HUES64 (cell line): ENCODE measurements at regions not wholly inside any gene's neighbourhood (a gene's known extent, or its start where the extent isn't known, plus 50 kb on each side); places are given as distances from the start of the nearest gene placed in this dataset.

Experiments used
- H3K27ac ChIP-seq: 2 replicates; pipeline ENCODE4 v1.7.0; 2013; ENCODE audit warnings: low read depth, low read length, inconsistent platforms
- H3K27me3 ChIP-seq: 2 replicates; pipeline ENCODE4 v1.6.1; 2013; ENCODE audit warnings: mild to moderate bottlenecking, low read length; ENCODE audit not compliant: insufficient read depth
- H3K36me3 ChIP-seq: 2 replicates; pipeline ENCODE4 v1.6.1; 2013; ENCODE audit warnings: mild to moderate bottlenecking, low read length; ENCODE audit not compliant: insufficient read depth
- H3K4me1 ChIP-seq: 2 replicates; pipeline ENCODE4 v1.6.1; 2013; ENCODE audit warnings: mild to moderate bottlenecking, low read length, moderate library complexity; ENCODE audit not compliant: insufficient read depth
- H3K4me3 ChIP-seq: 2 replicates; pipeline ENCODE4 v1.5.1; 2013; ENCODE audit warnings: mild to moderate bottlenecking, low read length, moderate library complexity
- H3K9ac ChIP-seq: 2 replicates; pipeline ENCODE4 v1.6.1; 2013; ENCODE audit warnings: mild to moderate bottlenecking, low read depth, low read length
- H3K9me3 ChIP-seq: 2 replicates; pipeline ENCODE4 v1.6.1; 2013; ENCODE audit warnings: low read depth, low read length; ENCODE audit not compliant: insufficient read depth
- WGBS: fragments of 150-250, 120-280 bp; methylation state at CpG from one replicate; pipeline ENCODE4 v1.1.7; 2013; ENCODE audit warnings: missing lambda C conversion rate; 5-methylcytosine and 5-hydroxymethylcytosine counted together

DNA sequence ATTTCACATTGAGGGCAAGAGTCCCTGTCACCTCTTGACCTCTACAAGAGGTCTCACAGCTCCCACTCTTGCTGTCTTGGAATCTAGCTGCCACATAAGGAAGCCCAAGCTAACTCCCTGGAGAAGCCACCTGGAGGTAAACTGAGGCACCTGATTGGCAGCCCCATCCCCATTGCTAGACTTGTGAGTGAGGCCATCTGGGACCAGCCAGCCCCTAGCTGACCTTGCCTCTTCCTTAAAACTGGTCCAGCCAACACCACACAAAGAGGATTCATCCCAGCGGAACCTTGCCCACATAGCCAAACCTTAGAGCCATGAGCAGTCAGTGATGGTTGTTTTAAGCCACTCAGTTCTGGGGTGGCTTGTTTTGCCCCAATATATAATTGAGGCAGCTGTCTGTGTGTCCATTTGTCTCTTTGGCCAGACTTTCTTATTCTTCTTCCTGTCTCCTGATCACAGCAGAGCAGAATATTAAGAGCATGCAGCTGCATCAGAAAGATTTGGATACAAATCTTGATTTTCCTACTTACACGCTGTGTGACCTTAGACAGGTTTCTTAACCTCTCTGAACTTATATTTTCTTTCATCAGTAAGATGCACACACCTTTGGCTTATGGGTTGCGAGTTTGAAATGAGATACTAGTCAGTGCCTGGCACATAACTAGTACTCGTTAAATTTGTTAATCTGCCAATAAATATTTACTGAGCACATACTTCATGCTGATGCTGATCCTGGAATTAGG is 74.3 kb upstream of the TP53I11 start:
- H3K27ac ChIP-seq, result no peak overlapping the region
- H3K4me1 ChIP-seq, result peaks cover 17% of the 10 kb centered on the region
- H3K9ac ChIP-seq, result no peak overlapping the region
- WGBS, result 96% methylated on average over 4 of the region's 4 CpGs
- no peaks in the 10 kb centered on the region for H3K36me3 ChIP-seq
- no peak overlapping the region for H3K4me3 ChIP-seq
- H3K9me3 ChIP-seq, result no peaks in the 10 kb centered on the region
- H3K27me3 ChIP-seq, result no peaks in the 10 kb centered on the region

DNA sequence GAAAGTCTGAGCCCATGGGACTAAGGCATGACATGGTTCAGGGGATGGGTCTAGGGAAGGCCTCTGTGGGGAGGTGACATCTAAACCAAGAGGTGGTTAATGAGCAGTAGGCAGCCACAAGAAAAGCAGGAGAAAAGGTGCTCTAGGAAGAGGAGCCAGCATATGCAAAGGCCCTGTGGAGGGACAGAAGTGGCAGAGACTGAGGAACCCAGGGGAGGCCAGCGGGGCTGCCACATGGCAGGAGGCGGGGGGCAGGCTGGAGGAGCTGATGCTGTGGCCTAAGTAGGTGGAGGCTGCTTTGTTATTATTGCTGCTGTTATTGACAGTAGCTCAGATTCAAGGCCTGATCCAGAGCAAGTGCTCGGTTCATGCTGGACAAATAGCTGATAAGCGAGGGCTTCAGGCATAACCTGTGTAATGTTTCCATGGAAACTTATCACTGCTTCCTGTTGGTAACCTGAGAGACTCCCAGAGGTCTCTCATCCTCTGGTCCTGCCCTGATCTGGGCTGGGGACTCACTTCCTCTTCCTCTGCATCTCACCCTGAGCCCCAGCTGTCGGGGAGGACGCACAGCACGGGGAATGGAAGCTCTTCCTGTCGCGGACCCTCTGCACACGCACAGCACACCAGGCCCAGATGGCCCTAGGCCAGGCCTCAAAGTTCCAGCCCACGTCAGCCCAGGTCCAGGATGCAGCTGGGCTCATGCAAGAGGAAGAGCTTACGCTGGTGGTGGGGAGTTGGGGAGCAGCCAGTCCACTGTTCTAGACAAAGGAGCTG is 75.2 kb upstream of the TP53I11 start:
- Histone ChIP-seq H3K27ac (no peak overlapping the region), H3K9ac (no peak overlapping the region)
- 85% methylated on average over 12 of the region's 12 CpGs for WGBS

DNA sequence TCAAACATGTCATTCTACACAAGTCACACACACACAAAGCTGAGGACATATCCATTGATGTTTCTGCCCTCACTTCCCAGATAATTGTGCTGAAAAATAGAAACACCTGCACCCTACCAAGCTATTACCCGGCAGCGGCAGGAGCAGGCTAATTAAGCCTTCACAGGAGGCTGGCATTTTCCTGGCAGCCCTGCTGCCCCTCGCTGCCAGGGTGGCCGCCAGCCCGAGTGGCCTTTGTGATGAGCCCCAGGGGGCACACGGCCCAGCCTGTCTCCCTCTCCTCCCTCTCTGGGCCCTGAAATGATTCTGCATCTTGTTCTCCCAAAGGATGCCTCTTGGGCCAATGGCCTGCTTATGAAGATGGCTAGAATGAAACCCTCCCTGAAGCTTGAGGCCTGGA is 76.2 kb upstream of the TP53I11 start:
- WGBS, result 87% methylated on average over 6 of the region's 6 CpGs
- H3K9me3 ChIP-seq, result no peaks in the 10 kb centered on the region
- no peak overlapping the region for H3K4me3 ChIP-seq
- H3K9ac ChIP-seq, result no peak overlapping the region
- H3K27me3 ChIP-seq, result no peaks in the 10 kb centered on the region
- H3K4me1 ChIP-seq, result peaks cover 6% of the 10 kb centered on the region
- H3K27ac ChIP-seq, result no peak overlapping the region
- no peaks in the 10 kb centered on the region for H3K36me3 ChIP-seq

More for the DNA sequence above, 75.2 kb upstream of the TP53I11 start:
- Histone ChIP-seq H3K9me3 (no peaks in the 10 kb centered on the region), H3K4me1 (peaks cover 15% of the 10 kb centered on the region), H3K27me3 (no peaks in the 10 kb centered on the region), H3K36me3 (no peaks in the 10 kb centered on the region), H3K4me3 (no peak overlapping the region)

DNA sequence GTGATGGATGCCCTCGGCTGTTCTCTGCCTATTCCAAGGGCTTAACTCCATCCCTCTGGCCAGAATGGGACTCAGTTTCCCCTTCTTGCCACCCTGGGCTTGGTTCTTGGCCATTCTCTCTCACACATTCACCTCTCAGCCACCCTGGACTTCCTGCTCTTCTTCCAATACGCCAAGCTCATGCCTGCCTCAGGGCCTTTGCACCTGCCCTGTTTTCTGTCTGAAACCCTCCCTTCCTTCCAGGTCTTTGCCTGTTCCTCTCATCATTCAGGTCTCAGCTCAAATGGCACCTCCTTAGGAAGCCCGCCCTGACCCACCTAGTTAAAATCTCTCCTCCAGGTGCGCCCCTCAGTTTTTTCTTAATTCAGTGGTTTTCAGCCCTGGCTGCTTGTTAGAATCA is 76.6 kb upstream of the TP53I11 start:
- Histone ChIP-seq H3K4me3 (no peak overlapping the region), H3K9me3 (no peaks in the 10 kb centered on the region), H3K27ac (no peak overlapping the region), H3K36me3 (no peaks in the 10 kb centered on the region), H3K4me1 (peaks cover 1% of the 10 kb centered on the region), H3K27me3 (no peaks in the 10 kb centered on the region), H3K9ac (no peak overlapping the region)
- 95% methylated on average over 4 of the region's 4 CpGs for WGBS

DNA sequence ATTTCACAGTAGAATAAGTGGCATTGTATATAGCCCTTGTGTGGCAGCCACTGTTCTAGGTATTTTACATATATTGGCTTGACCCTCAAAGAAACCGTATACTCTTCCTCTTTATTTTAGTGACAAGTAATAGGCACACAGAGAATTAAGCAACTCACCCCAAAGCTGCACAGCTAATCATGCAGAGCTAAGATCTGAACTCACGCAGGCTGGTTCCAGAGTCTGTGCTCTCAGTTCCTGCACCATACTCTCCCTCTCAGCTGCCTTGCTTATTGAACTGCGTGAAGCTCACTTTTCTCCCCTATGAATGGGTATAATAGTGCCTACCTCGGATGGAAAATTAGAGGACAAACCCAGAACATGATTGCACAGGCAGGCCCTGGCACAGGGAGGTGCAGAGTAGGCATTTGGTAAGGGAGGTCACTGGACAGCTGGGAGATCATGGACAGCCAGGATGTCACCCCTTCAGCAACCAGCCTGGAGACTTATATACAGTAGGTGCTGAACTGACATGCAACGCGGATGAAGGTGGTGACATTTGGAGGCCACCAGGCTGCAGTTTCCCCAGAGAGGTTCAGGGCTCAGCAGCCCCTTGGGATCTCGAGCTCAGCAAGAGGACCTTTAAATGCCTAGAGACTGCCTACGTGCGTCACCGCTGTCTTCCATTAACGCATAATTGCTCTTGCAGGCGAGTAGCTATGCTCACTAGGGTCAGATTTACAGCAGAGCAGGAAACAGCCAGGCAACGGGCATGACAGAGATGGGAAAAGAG is 78.4 kb upstream of the TP53I11 start:
- no peak overlapping the region for H3K9ac ChIP-seq
- no peaks in the 10 kb centered on the region for H3K4me1 ChIP-seq
- WGBS, result 88% methylated on average over 13 of the region's 13 CpGs
- no peaks in the 10 kb centered on the region for H3K9me3 ChIP-seq
- H3K27ac ChIP-seq, result no peak overlapping the region
- no peaks in the 10 kb centered on the region for H3K36me3 ChIP-seq
- H3K27me3 ChIP-seq, result no peaks in the 10 kb centered on the region
- no peak overlapping the region for H3K4me3 ChIP-seq

DNA sequence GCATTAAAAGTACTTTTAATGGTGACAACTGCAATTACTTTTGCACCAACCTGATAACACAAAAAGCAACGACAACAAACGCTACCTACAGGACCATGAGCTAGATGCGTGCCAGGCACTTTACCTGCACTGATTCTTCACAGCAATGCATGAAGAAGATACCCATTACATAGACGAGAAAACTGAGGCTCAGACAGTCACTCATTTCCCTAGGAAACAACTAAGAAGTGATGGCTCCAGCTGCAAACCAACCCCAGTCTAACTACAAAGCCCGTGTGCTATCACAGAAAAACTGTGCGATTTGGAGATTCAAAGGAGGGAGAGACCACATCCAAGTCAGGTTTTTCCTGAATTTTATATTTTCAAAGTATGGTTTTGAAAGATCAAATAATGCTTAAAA is 80.1 kb upstream of the TP53I11 start:
- 91% methylated on average over 6 of the region's 6 CpGs for WGBS
- Histone ChIP-seq H3K27me3 (no peaks in the 10 kb centered on the region), H3K9ac (no peak overlapping the region), H3K4me1 (no peaks in the 10 kb centered on the region), H3K27ac (no peak overlapping the region), H3K36me3 (no peaks in the 10 kb centered on the region), H3K9me3 (no peaks in the 10 kb centered on the region), H3K4me3 (no peak overlapping the region)

DNA sequence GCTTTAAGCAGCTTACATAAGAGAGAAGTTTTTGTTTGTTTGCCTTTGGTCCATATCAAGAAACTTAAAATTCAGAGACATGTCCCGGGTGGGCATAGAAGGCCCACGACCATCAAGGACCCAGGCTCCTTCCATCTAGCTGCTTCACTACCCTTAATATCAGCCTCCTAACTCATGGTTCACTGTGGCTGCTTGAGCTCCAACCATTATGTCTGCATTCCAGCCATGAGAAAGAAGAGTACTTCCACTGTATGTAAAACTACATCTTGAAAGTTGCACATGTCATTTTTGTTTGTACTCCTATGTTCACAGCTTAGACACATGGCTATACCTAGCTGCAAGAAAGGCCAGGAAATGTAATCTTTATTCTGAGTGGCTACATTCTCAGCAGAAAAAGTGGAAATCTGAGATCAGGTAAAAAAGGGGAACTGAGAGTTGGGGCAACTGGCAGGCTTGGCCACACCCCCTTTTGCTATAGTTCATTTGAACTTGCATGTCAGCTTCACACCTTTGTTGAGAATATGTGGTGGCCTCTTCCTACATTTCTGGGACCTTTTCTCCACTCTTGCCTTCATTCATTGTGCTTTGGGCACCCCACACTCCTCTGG is 81.3 kb upstream of the TP53I11 start:
- no peak overlapping the region for H3K4me3 ChIP-seq
- no peaks in the 10 kb centered on the region for H3K27me3 ChIP-seq
- WGBS, result 93% methylated on average over 2 of the region's 2 CpGs
- no peaks in the 10 kb centered on the region for H3K4me1 ChIP-seq
- H3K36me3 ChIP-seq, result no peaks in the 10 kb centered on the region
- H3K27ac ChIP-seq, result no peak overlapping the region
- H3K9ac ChIP-seq, result no peak overlapping the region
- H3K9me3 ChIP-seq, result no peaks in the 10 kb centered on the region

DNA sequence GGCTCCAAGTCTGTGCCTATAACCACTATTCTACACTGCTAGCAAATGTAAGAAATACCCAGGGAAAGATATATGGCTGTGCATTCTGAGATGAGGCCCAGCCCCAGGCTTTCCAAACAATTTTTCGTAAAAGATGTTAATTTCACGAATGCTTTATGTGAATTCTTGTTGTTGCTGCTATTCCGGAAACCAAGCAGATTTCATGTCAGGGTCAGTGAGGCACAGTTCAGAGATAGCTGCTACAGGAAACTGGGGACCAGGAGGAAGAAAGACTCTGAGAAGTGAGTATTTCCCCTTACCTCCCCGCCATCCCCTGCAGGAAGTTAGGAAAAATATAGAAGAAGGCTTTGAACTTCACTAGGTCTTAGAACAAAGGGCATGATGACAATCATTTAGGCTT is 84.7 kb upstream of the TP53I11 start:
- Histone ChIP-seq H3K27me3 (no peaks in the 10 kb centered on the region), H3K4me3 (no peak overlapping the region), H3K4me1 (no peaks in the 10 kb centered on the region), H3K36me3 (no peaks in the 10 kb centered on the region), H3K9me3 (peaks cover 4% of the 10 kb centered on the region; the same call in 1 of the 2 replicates), H3K27ac (no peak overlapping the region), H3K9ac (no peak overlapping the region)
- WGBS, result 95% methylated on average over 4 of the region's 4 CpGs

DNA sequence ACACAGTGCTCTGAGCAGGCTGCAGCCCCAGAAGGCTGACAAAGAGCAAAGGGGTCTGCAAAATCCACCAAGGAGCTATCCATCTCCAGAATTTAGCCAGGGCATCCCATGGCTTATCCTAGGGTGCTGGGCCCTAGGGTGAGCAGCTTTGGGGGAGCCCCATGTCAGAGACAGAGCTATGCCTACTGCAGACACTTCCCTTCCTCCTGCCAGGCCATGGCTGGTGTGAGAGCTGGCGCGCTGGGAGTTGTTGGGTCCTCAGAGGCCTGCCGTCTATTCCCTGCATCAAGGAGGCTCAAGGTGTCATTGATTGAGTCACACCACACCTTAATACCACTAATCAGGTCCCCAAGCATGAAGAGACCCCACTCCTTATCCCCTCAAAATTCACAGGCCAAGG is 85.3 kb upstream of the TP53I11 start:
- no peaks in the 10 kb centered on the region for H3K4me1 ChIP-seq
- H3K4me3 ChIP-seq, result no peak overlapping the region
- no peak overlapping the region for H3K9ac ChIP-seq
- WGBS, result 96% methylated on average over 3 of the region's 3 CpGs
- H3K9me3 ChIP-seq, result peaks cover 4% of the 10 kb centered on the region; the same call in 1 of the 2 replicates
- H3K27me3 ChIP-seq, result no peaks in the 10 kb centered on the region
- H3K36me3 ChIP-seq, result no peaks in the 10 kb centered on the region
- no peak overlapping the region for H3K27ac ChIP-seq

DNA sequence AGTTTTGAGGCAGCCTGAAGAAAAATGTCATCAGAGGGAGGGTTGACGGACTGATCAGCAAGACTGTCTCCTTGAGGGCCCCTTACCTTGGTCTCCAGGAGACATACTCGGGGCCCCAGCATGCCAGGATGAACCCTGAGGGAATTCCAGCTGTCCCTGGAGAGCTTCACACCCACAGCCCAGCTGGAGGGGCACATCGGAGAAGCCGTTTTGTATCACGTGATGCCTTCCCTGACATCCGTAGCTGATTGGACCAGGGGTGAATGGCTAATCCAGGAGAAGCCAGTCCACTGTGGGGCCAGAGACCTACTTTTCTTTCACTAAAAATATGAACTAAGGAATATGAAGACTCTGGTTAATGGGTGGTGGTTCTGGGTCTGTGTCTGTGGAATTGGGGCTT is 86.0 kb upstream of the TP53I11 start:
- no peaks in the 10 kb centered on the region for H3K4me1 ChIP-seq
- H3K36me3 ChIP-seq, result no peaks in the 10 kb centered on the region
- H3K27ac ChIP-seq, result no peak overlapping the region
- H3K27me3 ChIP-seq, result no peaks in the 10 kb centered on the region
- WGBS, result 85% methylated on average over 6 of the region's 6 CpGs
- H3K9ac ChIP-seq, result no peak overlapping the region
- H3K9me3 ChIP-seq, result peaks cover 4% of the 10 kb centered on the region; the same call in 1 of the 2 replicates
- H3K4me3 ChIP-seq, result no peak overlapping the region
